Type B pancreatic cell (in vitro differentiated cells): ENCODE measurements at regions not wholly inside any gene's neighbourhood (a gene's known extent, or its start where the extent isn't known, plus 50 kb on each side); places are given as distances from the start of the nearest gene placed in this dataset.
"Not testable (repeated sequence)": the region's sequence is repeated elsewhere in the genome, so short reads cannot be mapped to it uniquely, and the experiment has no call there.

ENCODE experiments used
- DNase-seq: peaks from one replicate; pipeline ENCODE4 v3.0.0; 2021; ENCODE audit warnings: mixed read lengths; ENCODE audit not compliant: unreplicated experiment; ENCODE audit errors: extremely low spot score
- H3K27ac Mint-ChIP-seq: 2 replicates; pipeline ENCODE4 v1.8.0; 2021; ENCODE audit warnings: mild to moderate bottlenecking, mixed read lengths
- H3K27me3 Mint-ChIP-seq: 2 replicates; pipeline ENCODE4 v1.8.0; 2021; ENCODE audit warnings: mixed read lengths
- H3K36me3 Mint-ChIP-seq: 2 replicates; pipeline ENCODE4 v1.8.0; 2021; ENCODE audit warnings: mixed read lengths
- H3K4me1 Mint-ChIP-seq: one replicate; pipeline ENCODE4 v1.8.0; 2021; ENCODE audit warnings: mixed read lengths; ENCODE audit not compliant: unreplicated experiment
- H3K4me3 Mint-ChIP-seq: 2 replicates; pipeline ENCODE4 v1.8.0; 2021; ENCODE audit warnings: mild to moderate bottlenecking, mixed read lengths
- H3K9me3 Mint-ChIP-seq: 2 replicates; pipeline ENCODE4 v1.8.0; 2021; ENCODE audit warnings: mixed read lengths
- CTCF ChIP-seq: fragments of 200-600 bp; sonication (generic); conservative IDR thresholded peaks from 2 replicates; pipeline ENCODE4 v1.5.0; 2021; ENCODE audit warnings: antibody characterized with exemption, mild to moderate bottlenecking

DNA sequence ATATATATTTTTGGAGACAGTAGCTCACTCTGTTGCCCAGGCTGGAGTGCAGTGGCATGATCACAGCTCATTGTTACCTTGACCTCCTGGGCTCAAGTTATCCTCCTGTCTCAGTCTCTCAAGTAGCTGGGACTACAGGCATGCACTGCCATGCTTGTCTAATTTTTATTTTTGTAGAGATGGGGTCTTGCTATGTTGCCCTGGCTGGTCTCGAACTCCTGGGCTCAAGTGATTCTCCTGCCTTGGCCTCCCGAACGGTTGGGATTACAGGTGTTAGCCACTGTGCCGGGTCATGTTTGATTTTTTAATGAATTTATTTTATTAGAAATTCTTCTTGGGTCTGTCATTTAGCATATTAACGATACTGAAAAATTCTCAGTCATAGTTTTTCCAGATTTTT is 70.5 kb downstream of the TMEM270 start:
- Mint-ChIP-seq H3K27me3 (peaks cover 3% of the 10 kb centered on the region), H3K4me3 (no peak overlapping the region), H3K9me3 (no peaks in the 10 kb centered on the region), H3K27ac (no peak overlapping the region), H3K36me3 (no peaks in the 10 kb centered on the region), H3K4me1 (peaks cover 3% of the 10 kb centered on the region)
- no peak for DNase-seq
- no peak for TF ChIP-seq CTCF

DNA sequence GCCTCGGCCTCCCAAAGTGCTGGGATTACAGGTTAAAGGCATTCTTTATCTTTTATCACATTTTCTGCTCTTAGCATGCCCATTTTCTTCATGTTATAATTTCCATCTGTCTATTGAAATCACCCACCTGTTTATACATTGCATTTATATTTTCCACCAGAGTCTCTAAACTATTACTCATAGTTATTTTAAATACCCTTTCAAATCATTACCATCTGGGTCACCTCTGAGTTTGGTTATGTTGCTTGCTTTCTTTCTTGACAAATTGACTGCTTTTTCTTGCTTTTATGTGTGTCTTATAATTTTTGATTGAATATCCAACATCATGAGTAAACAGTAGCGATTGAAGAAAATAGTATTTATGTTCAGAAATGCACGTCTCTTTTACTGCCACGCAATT is 71.4 kb downstream of the TMEM270 start:
- Mint-ChIP-seq H3K4me1 (peaks cover 3% of the 10 kb centered on the region), H3K27me3 (peaks cover 3% of the 10 kb centered on the region), H3K9me3 (no peaks in the 10 kb centered on the region), H3K27ac (no peak overlapping the region), H3K36me3 (no peaks in the 10 kb centered on the region), H3K4me3 (no peak overlapping the region)
- no peak for TF ChIP-seq CTCF
- DNase-seq = no peak

DNA sequence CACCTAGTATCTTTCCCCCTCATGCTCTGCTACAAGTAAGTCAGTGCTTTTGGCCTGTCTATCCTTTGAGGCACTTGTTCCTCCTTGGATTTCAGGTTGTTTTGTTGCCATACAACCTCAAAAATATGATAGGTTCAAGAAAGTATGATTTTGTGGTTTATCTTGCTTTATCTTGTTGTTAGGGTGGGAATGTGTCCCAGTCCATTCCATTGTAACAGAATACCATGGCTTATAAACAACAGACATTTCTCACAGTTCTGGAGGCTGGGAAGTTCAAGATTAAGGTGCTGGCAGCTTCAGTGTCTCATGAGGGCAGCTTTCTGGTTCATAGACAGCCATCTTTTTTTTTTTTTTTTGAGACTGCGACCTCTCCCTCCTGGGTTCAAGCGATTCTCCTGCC is 72.1 kb downstream of the TMEM270 start:
- Mint-ChIP-seq H3K9me3 (no peaks in the 10 kb centered on the region), H3K4me3 (no peak overlapping the region), H3K4me1 (peaks cover 3% of the 10 kb centered on the region), H3K27ac (no peak overlapping the region), H3K36me3 (no peaks in the 10 kb centered on the region), H3K27me3 (peaks cover 3% of the 10 kb centered on the region)
- no peak for TF ChIP-seq CTCF
- no peak for DNase-seq

- H3K27me3 Mint-ChIP-seq = peaks cover 3% of the 10 kb centered on the region
- H3K36me3 Mint-ChIP-seq = no peaks in the 10 kb centered on the region
Observed at GRCh38 chr7:73936967-73937366, 76.0 kb downstream of the TMEM270 start.

GRCh38 chr7:73937650-73938049 is 76.7 kb downstream of the TMEM270 start:
- H3K36me3 Mint-ChIP-seq, H3K4me1 Mint-ChIP-seq, H3K27me3 Mint-ChIP-seq, H3K9me3 Mint-ChIP-seq, H3K4me3 Mint-ChIP-seq, DNase-seq, H3K27ac Mint-ChIP-seq: not testable (repeated sequence)

More at GRCh38 chr7:73936967-73937366, 76.0 kb downstream of the TMEM270 start:
- no peak for TF ChIP-seq CTCF
- Mint-ChIP-seq H3K4me1 (no peaks in the 10 kb centered on the region), H3K27ac (no peak overlapping the region), H3K4me3 (no peak overlapping the region), H3K9me3 (no peaks in the 10 kb centered on the region)
- no peak for DNase-seq

DNA sequence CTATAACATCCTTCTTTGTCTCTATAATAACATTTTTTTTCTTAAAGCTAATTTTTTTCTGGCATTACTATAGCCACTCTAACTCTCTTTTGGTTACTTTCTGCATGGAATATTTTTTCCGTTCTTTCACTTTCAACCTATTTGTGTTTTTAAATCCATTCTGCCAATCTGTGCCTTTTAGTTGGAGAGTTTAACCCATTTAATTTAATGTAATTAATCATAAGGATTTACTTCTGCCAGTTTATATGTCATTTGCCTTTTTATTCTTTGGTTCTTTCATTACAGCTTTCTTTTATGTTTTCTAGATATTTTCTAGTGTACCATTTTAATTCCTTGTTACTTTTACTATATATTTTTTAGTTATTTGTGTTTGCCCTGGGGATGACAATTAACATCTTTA is 78.6 kb downstream of the TMEM270 start:
- Mint-ChIP-seq H3K9me3 (no peaks in the 10 kb centered on the region), H3K36me3 (no peaks in the 10 kb centered on the region), H3K4me1 (no peaks in the 10 kb centered on the region), H3K4me3 (no peak overlapping the region), H3K27ac (no peak overlapping the region), H3K27me3 (peaks cover 3% of the 10 kb centered on the region)
- TF ChIP-seq CTCF = no peak
- DNase-seq = no peak
